HFFc6 (cell line): ENCODE measurements at regions not wholly inside any gene's neighbourhood (a gene's known extent, or its start where the extent isn't known, plus 50 kb on each side); places are given as distances from the start of the nearest gene placed in this dataset.
"Not testable (repeated sequence)": the region's sequence is repeated elsewhere in the genome, so short reads cannot be mapped to it uniquely, and the experiment has no call there.

Experiments
- DNase-seq: peaks from one replicate; pipeline ENCODE4 v3.0.0-alpha.2; 2018
- H3K27ac Mint-ChIP-seq: 2 replicates; pipeline ENCODE4 v1.8.0; 2020; ENCODE audit warnings: mild to moderate bottlenecking, mixed read lengths
- H3K27me3 Mint-ChIP-seq: 2 replicates; pipeline ENCODE4 v1.8.0; 2021; ENCODE audit warnings: mild to moderate bottlenecking, moderate library complexity, mixed read lengths; ENCODE audit not compliant: insufficient read depth
- H3K36me3 Mint-ChIP-seq: 2 replicates; pipeline ENCODE4 v1.8.0; 2021; ENCODE audit warnings: low read depth, mixed read lengths
- H3K4me1 Mint-ChIP-seq: 2 replicates; pipeline ENCODE4 v1.8.0; 2020; ENCODE audit warnings: low read depth, mixed read lengths
- H3K4me3 Mint-ChIP-seq: 2 replicates; pipeline ENCODE4 v1.8.0; 2020; ENCODE audit warnings: mild to moderate bottlenecking, moderate library complexity, mixed read lengths
- H3K9me3 Mint-ChIP-seq: 2 replicates; pipeline ENCODE4 v1.8.0; 2020; ENCODE audit warnings: mild to moderate bottlenecking, mixed read lengths
- TF ChIP-seq, protein P1 (sequence below): fragments of 200-600 bp; sonication (generic); IDR thresholded peaks from 2 replicates; pipeline ENCODE4 v1.5.0; 2021; ENCODE audit warnings: antibody characterized with exemption, mild to moderate bottlenecking

DNA sequence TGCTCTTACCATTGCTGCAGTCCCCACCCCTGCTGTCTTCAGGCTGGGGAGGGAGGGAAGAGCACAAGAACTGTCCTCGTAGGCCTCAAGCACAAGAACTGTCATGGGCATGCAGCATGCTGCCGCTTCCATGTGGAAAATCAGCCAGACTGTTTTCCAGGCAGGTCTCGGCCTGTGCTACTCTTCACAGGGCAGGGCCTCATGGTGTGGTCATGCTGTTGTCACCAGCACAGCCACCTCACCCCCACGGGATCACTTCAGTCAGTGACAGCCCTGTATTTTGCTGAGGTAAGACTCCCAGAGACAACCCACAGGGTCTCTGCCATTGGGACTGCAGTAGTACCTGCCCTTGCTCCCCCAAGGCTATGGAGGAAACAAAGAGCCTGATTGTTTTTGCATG is 205.3 kb downstream of the NAP1L3 start:
- H3K9me3 Mint-ChIP-seq: peaks cover 16% of the 10 kb centered on the region; the same call in 1 of the 2 replicates
- TF ChIP-seq, protein P1, sequence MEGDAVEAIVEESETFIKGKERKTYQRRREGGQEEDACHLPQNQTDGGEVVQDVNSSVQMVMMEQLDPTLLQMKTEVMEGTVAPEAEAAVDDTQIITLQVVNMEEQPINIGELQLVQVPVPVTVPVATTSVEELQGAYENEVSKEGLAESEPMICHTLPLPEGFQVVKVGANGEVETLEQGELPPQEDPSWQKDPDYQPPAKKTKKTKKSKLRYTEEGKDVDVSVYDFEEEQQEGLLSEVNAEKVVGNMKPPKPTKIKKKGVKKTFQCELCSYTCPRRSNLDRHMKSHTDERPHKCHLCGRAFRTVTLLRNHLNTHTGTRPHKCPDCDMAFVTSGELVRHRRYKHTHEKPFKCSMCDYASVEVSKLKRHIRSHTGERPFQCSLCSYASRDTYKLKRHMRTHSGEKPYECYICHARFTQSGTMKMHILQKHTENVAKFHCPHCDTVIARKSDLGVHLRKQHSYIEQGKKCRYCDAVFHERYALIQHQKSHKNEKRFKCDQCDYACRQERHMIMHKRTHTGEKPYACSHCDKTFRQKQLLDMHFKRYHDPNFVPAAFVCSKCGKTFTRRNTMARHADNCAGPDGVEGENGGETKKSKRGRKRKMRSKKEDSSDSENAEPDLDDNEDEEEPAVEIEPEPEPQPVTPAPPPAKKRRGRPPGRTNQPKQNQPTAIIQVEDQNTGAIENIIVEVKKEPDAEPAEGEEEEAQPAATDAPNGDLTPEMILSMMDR: no peak
- no peak overlapping the region for H3K27ac Mint-ChIP-seq
- DNase-seq: no peak
- no peaks in the 10 kb centered on the region for H3K4me1 Mint-ChIP-seq
- no peak overlapping the region for H3K4me3 Mint-ChIP-seq
- no peaks in the 10 kb centered on the region for H3K36me3 Mint-ChIP-seq
- no peaks in the 10 kb centered on the region for H3K27me3 Mint-ChIP-seq

DNA sequence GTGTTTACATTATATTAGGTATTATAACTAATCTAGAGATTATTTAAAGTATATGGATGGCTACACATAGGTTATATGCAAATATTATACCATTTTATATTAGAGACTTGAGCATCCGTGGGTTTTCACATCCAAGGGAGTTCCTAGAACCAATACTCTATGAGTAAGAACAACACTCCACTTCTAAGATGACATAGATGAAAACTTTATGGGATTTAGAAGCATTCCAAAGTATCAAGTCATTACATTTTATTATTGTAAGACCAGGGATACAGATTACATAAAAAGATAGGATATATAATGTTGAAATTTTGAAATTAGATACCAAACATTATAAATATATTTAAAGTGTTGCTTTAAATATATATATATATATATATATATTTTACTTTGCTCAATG is 207.0 kb downstream of the NAP1L3 start:
- Mint-ChIP-seq H3K4me3 (no peak overlapping the region), H3K4me1 (no peaks in the 10 kb centered on the region), H3K36me3 (no peaks in the 10 kb centered on the region), H3K27ac (no peak overlapping the region), H3K27me3 (no peaks in the 10 kb centered on the region), H3K9me3 (peaks cover 22% of the 10 kb centered on the region; the same call in 1 of the 2 replicates)
- TF ChIP-seq, protein P1: no peak
- no peak for DNase-seq

DNA sequence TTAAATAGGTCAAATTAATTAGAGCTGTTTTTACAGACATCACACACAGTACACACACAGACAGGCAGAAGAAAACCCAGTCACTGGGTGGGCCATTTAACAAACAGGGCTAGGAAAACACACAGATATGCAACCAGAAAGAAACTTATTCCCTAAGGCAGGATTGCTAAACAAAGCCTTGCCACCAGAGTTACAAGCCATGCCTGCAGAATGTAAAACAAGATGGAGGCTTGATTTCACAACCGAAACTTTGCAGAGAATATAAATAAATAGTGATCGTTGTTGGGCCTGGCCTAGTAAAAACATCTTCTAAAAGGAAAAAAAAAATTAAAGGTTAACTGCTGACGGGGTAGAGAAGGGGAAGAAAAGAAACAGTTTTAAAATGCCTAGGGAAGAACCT is 212.3 kb downstream of the NAP1L3 start:
- Mint-ChIP-seq H3K4me1 (no peaks in the 10 kb centered on the region), H3K36me3 (no peaks in the 10 kb centered on the region), H3K27me3 (no peaks in the 10 kb centered on the region), H3K27ac (no peak overlapping the region), H3K4me3 (no peak overlapping the region), H3K9me3 (peaks cover 11% of the 10 kb centered on the region; the same call in 1 of the 2 replicates)
- DNase-seq: no peak
- TF ChIP-seq, protein P1: no peak

DNA sequence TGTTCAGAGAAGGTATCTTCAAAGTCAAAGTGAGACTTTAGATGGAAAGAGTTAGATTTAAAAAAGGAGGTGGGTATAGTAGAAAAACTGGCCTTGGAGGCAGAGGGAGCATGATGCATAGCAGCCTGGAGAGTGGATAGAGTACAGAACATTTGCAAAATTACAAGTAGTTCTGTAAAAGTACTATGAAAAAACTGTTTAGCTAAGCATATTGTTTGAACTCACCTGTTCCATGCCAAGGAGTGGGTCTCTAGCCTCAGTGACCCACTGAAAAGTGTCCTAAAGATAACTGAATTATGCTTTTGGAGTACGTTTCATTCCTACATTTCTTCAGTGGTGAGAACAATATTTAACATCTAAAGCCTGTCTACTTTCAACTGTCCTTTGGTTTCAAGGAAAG is 218.9 kb downstream of the NAP1L3 start:
- Mint-ChIP-seq H3K4me3 (no peak overlapping the region), H3K27ac (no peak overlapping the region), H3K36me3 (no peaks in the 10 kb centered on the region), H3K9me3 (no peaks in the 10 kb centered on the region), H3K4me1 (no peaks in the 10 kb centered on the region), H3K27me3 (no peaks in the 10 kb centered on the region)
- DNase-seq: no peak
- TF ChIP-seq, protein P1: no peak

DNA sequence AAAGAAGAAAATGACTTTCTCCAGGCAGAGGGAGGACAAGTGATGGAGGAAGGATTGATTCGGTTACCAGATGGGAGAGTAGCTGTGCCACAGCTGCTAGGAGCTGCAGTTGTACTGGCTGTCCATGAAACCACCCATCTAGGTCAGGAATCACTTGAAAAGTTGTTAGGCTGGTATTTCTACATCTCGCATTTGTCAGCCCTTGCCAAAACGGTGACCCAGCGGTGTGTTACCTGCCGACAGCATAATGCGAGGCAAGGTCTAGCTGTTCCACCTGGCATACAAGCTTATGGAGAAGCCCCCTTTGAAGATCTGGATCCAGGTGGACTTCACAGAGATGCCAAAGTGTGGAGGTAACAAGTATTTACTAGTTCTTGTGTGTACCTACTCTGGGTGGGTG is 238.7 kb downstream of the NAP1L3 start:
- H3K9me3 Mint-ChIP-seq: peaks cover 11% of the 10 kb centered on the region
- H3K36me3 Mint-ChIP-seq, DNase-seq, H3K27me3 Mint-ChIP-seq, H3K27ac Mint-ChIP-seq, H3K4me1 Mint-ChIP-seq, H3K4me3 Mint-ChIP-seq: not testable (repeated sequence)

DNA sequence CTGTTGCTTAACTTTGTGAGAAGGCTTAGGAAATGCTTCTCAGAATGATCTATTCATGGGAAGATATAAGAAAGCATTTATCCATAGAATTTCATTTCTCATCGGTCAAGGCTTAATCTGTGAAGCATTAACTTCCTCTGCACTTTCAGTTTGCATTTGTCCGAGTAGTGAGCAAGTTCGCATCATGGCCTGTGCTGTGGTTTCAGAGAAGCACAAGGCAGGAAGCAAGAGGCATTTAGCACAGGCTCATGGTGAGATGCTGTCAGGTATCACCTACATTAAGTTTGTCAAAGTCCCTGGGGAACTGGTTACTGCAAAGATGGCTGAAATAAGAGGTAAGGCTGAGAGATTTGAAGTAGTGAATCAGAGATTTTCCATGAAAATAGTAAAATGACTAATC is 244.9 kb downstream of the NAP1L3 start:
- no peak overlapping the region for H3K27ac Mint-ChIP-seq
- no peak overlapping the region for H3K4me3 Mint-ChIP-seq
- peaks cover 8% of the 10 kb centered on the region for H3K9me3 Mint-ChIP-seq
- H3K36me3 Mint-ChIP-seq: no peaks in the 10 kb centered on the region
- no peak for DNase-seq
- H3K4me1 Mint-ChIP-seq: no peaks in the 10 kb centered on the region
- no peaks in the 10 kb centered on the region for H3K27me3 Mint-ChIP-seq
- TF ChIP-seq, protein P1: no peak
